GM13976 (cell line): ENCODE measurements at regions not wholly inside any gene's neighbourhood (a gene's known extent, or its start where the extent isn't known, plus 50 kb on each side); places are given as distances from the start of the nearest gene placed in this dataset.

Experiments
- DNase-seq: peaks from one replicate; pipeline ENCODE4 v3.0.0; 2012; ENCODE audit warnings: low spot score
- CTCF ChIP-seq: IDR thresholded peaks from 2 replicates; pipeline ENCODE4 v1.5.1; 2012; ENCODE audit warnings: borderline replicate concordance, mild to moderate bottlenecking; ENCODE audit not compliant: insufficient read depth; ENCODE audit errors: extremely low read depth, missing control alignments, control extremely low read depth
- in situ Hi-C: fragments of 300-500 bp; cut with MboI; formaldehyde crosslinking; loops from one replicate; pipeline ENCODE4 v1.12.0; 2022; ENCODE audit warnings: low sequenced_read_pairs, mixed read lengths, inconsistent platforms; ENCODE audit not compliant: unreplicated experiment

- in situ Hi-C loops = no loop called here
- DNase-seq = no peak
- no peak for TF ChIP-seq CTCF
These were observed 147.5 kb upstream of the SOX21 start for GRCh38 chr13:94859811-94860210.

GRCh38 chr13:94859278-94859691 is 146.9 kb upstream of the SOX21 start:
- no peak for DNase-seq
- TF ChIP-seq CTCF = no peak
- in situ Hi-C loops = no loop called here

GRCh38 chr13:94858856-94859255 is 146.5 kb upstream of the SOX21 start:
- TF ChIP-seq CTCF = no peak
- in situ Hi-C loops = no loop called here
- no peak for DNase-seq

- no peak for TF ChIP-seq CTCF
- in situ Hi-C loops = no loop called here
- no peak for DNase-seq
These were observed 142.3 kb upstream of the SOX21 start for GRCh38 chr13:94854688-94855087.

- in situ Hi-C loops = no loop called here
- no peak for DNase-seq
- no peak for TF ChIP-seq CTCF
These were observed 139.2 kb upstream of the SOX21 start for GRCh38 chr13:94851576-94851975.

GRCh38 chr13:94849254-94849653 is 136.9 kb upstream of the SOX21 start:
- DNase-seq = no peak

More at GRCh38 chr13:94849254-94849653, 136.9 kb upstream of the SOX21 start:
- no peak for TF ChIP-seq CTCF
- in situ Hi-C loops = no loop called here
